ENCODE measurements at regions not wholly inside any gene's neighbourhood (a gene's known extent, or its start where the extent isn't known, plus 50 kb on each side); places are given as distances from the start of the nearest gene placed in this dataset.

DNA sequence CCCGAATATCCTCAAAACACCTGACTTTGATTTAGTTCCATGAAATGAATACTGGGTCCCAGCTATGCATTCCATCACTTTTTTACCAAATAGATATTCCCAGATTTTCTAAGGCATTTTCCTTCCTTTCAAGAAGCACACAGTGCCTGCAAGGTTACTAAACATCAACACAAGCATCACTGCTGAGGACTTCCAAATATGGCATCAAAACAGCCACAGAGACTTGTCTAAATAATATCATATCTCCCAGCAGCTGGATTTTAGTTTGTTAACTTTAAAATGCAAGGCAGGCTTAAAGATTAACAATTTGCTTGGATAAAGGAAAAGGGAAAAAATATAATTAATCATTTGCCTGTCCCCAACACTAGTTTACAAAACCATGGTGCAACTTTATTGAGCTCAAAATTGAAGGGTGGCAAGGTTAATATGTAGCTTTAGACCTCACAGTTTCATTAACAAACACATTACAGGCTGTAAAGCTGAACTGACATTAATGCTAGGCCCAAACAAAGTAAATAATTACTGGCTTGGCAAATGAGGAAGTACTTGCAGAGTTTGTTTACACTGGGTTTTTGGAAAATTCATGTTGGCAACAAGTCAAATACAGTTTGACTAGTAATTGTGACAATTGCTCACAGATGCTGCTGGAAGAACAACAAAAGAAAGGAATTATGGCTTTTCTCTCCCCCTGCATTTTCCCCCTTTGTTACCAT is 401.7 kb upstream of the CDIN1 start:
- H3T11ph ChIP-seq (ENCODE audit: low read length): no peak overlapping the region
- no peak overlapping the region for H3K27ac Mint-ChIP-seq

More for the DNA sequence above, 401.7 kb upstream of the CDIN1 start:
- no peak overlapping the region for H3K9ac ChIP-seq (ENCODE audit: extremely low read depth, insufficient read length, low read length)
- no peaks in the 10 kb centered on the region for H3K23me2 ChIP-seq (ENCODE audit: insufficient read length, low read depth, low read length, poor library complexity, severe bottlenecking)
- no peak overlapping the region for H3K27ac ChIP-seq (ENCODE audit: insufficient read length, low read depth, low read length)
- no peak overlapping the region for H3K56ac ChIP-seq (ENCODE audit: insufficient read length, low read depth, low read length)
- H3K79me2 ChIP-seq (ENCODE audit: insufficient read depth, low read length): no peaks in the 10 kb centered on the region
- H2BK5ac ChIP-seq (ENCODE audit: insufficient read length, low read length): no peak overlapping the region
- H2AFZ ChIP-seq (ENCODE audit: low read length): no peak overlapping the region
- H2BK15ac ChIP-seq (ENCODE audit: low read depth, low read length): no peak overlapping the region
- H3K4ac ChIP-seq (ENCODE audit: low read depth, low read length): no peak overlapping the region
- H3K27me3 Mint-ChIP-seq (ENCODE audit: low read depth): no peaks in the 10 kb centered on the region
- no peak overlapping the region for H4K5ac ChIP-seq (ENCODE audit: insufficient read length, low read depth, low read length)
- no peak overlapping the region for H3K4me3 Mint-ChIP-seq
- no peak overlapping the region for H3K4me2 ChIP-seq (ENCODE audit: insufficient read depth, insufficient read length, low read length)
- DNase-seq: no peak
- no peaks in the 10 kb centered on the region for H3K27me3 ChIP-seq (ENCODE audit: insufficient read depth, low read length)
- H2BK12ac ChIP-seq (ENCODE audit: insufficient read length, low read depth, low read length): no peak overlapping the region
- H3K9me3 ChIP-seq (ENCODE audit: control insufficient read depth, low read depth, low read length): no peaks in the 10 kb centered on the region
- peaks cover 5 to 6% of the 10 kb centered on the region in 2 experiments for H3K4me1 Mint-ChIP-seq
- H3K9me3 Mint-ChIP-seq: no peaks in the 10 kb centered on the region
- no peak overlapping the region for H4K91ac ChIP-seq (ENCODE audit: insufficient read length, low read depth, low read length)
- no peak overlapping the region for H2BK20ac ChIP-seq (ENCODE audit: low read depth, low read length, poor library complexity, severe bottlenecking)
- no peak overlapping the region for H4K8ac ChIP-seq (replicated peaks; ENCODE audit: insufficient read length, low read depth, low read length)
- H3K36me3 Mint-ChIP-seq (ENCODE audit: insufficient read depth in 1 of 3, low read depth in 3 of 3): no peaks in the 10 kb centered on the region
- no peak overlapping the region for H3K23ac ChIP-seq (ENCODE audit: insufficient read length, low read depth, low read length)
- no peak overlapping the region for H2BK120ac ChIP-seq (ENCODE audit: low read depth, low read length, poor library complexity, severe bottlenecking)
- WGBS (ENCODE audit: extremely low coverage, insufficient read length, low lambda C conversion rate): no CpG with 5 or more reads among the region's 1 CpG
- no peaks in the 10 kb centered on the region for H4K20me1 ChIP-seq (ENCODE audit: control insufficient read depth, insufficient read depth, insufficient read length)
- H3K4me1 ChIP-seq (ENCODE audit: insufficient read depth, low read length): no peaks in the 10 kb centered on the region
- no peak overlapping the region for H3K14ac ChIP-seq (ENCODE audit: insufficient read depth, low read length)
- H2AK5ac ChIP-seq (ENCODE audit: insufficient read length, low read length): no peak overlapping the region
- TF ChIP-seq, protein P1, sequence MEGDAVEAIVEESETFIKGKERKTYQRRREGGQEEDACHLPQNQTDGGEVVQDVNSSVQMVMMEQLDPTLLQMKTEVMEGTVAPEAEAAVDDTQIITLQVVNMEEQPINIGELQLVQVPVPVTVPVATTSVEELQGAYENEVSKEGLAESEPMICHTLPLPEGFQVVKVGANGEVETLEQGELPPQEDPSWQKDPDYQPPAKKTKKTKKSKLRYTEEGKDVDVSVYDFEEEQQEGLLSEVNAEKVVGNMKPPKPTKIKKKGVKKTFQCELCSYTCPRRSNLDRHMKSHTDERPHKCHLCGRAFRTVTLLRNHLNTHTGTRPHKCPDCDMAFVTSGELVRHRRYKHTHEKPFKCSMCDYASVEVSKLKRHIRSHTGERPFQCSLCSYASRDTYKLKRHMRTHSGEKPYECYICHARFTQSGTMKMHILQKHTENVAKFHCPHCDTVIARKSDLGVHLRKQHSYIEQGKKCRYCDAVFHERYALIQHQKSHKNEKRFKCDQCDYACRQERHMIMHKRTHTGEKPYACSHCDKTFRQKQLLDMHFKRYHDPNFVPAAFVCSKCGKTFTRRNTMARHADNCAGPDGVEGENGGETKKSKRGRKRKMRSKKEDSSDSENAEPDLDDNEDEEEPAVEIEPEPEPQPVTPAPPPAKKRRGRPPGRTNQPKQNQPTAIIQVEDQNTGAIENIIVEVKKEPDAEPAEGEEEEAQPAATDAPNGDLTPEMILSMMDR (conservative IDR thresholded peaks at IDR 0.05): no peak
- no peak overlapping the region for H3K18ac ChIP-seq (ENCODE audit: insufficient read length, low read depth, low read length)
- H3K79me1 ChIP-seq (ENCODE audit: insufficient read depth, low read depth, low read length, poor library complexity, severe bottlenecking): no peaks in the 10 kb centered on the region

All from H9 (cell line).